ENCODE measurements at regions not wholly inside any gene's neighbourhood (a gene's known extent, or its start where the extent isn't known, plus 50 kb on each side); places are given as distances from the start of the nearest gene placed in this dataset.

GRCh38 chrX:42484233-42484632 lies 293.7 kb downstream of the PPP1R2C start:
- no peak for TF ChIP-seq POLR2A (IDR thresholded peaks at IDR 0.05)
- no peak for TF ChIP-seq CTCF (IDR thresholded peaks at IDR 0.05)
- Histone ChIP-seq H3K27ac (no peak overlapping the region), H3K27me3 (peaks cover 6% of the 10 kb centered on the region), H3K9me3 (replicated peaks in 1 of 3) (no peaks in the 10 kb centered on the region), H3K4me1 (replicated peaks in 1 of 2) (no peaks in the 10 kb centered on the region), H3K4me3 (no peak overlapping the region), H3K36me3 (replicated peaks in 1 of 2) (no peaks in the 10 kb centered on the region)
- intact Hi-C loops (cut with DNase I), result no loop called here
- DNase-seq, result no peak
- 90 to 100% (median 98%) methylated on average over 1 of the region's 1 CpG for WGBS, 4 donors

- H3K4me3 ChIP-seq, result no peak overlapping the region
- intact Hi-C loops (cut with DNase I), result no loop called here
- no peaks in the 10 kb centered on the region for H3K36me3 ChIP-seq (replicated peaks in 1 of 2)
- WGBS, 4 donors, result 74 to 86% (median 84%) methylated on average over 1 of the region's 1 CpG
- no peak overlapping the region for H3K27ac ChIP-seq
- H3K4me1 ChIP-seq (replicated peaks in 1 of 2), result no peaks in the 10 kb centered on the region
- H3K9me3 ChIP-seq (replicated peaks in 1 of 3), result no peaks in the 10 kb centered on the region
- no peak for TF ChIP-seq CTCF (IDR thresholded peaks at IDR 0.05)
- TF ChIP-seq POLR2A (IDR thresholded peaks at IDR 0.05), result no peak
- peaks cover 10% of the 10 kb centered on the region for H3K27me3 ChIP-seq
- no peak for DNase-seq
Measured at GRCh38 chrX:42477396-42477795, 300.6 kb downstream of the PPP1R2C start.

GRCh38 chrX:42472727-42473126 lies 305.2 kb downstream of the PPP1R2C start:
- Histone ChIP-seq H3K27ac (no peak overlapping the region), H3K9me3 (replicated peaks in 1 of 3) (no peaks in the 10 kb centered on the region), H3K4me1 (replicated peaks in 1 of 2) (no peaks in the 10 kb centered on the region), H3K27me3 (peaks cover 14% of the 10 kb centered on the region), H3K4me3 (no peak overlapping the region), H3K36me3 (replicated peaks in 1 of 2) (no peaks in the 10 kb centered on the region)
- 41 to 63% (median 53%) methylated on average over 1 of the region's 1 CpG for WGBS, 4 donors
- no peak for DNase-seq
- TF ChIP-seq CTCF (IDR thresholded peaks at IDR 0.05), result no peak
- no peak for TF ChIP-seq POLR2A (IDR thresholded peaks at IDR 0.05)
- intact Hi-C loops (cut with DNase I), result no loop called here

GRCh38 chrX:42466332-42467046 lies 311.5 kb downstream of the PPP1R2C start:
- no peak overlapping the region for H3K27ac ChIP-seq
- 71 to 82% (median 82%) methylated on average over 4 of the region's 4 CpGs for WGBS, 4 donors
- H3K4me1 ChIP-seq (replicated peaks in 1 of 2), result no peaks in the 10 kb centered on the region
- intact Hi-C loops (cut with DNase I), result no loop called here
- TF ChIP-seq POLR2A (IDR thresholded peaks at IDR 0.05) (no peak), CTCF (IDR thresholded peaks at IDR 0.05) (no peak)
- no peaks in the 10 kb centered on the region for H3K36me3 ChIP-seq (replicated peaks in 1 of 2)
- H3K4me3 ChIP-seq, result no peak overlapping the region
- no peaks in the 10 kb centered on the region for H3K9me3 ChIP-seq (replicated peaks in 1 of 3)
- peaks cover 9% of the 10 kb centered on the region for H3K27me3 ChIP-seq
- DNase-seq, result peak in 1 of 7 donors; percentile 17
